ENCODE measurements at regions not wholly inside any gene's neighbourhood (a gene's known extent, or its start where the extent isn't known, plus 50 kb on each side); places are given as distances from the start of the nearest gene placed in this dataset.

- TF ChIP-seq, protein P1, sequence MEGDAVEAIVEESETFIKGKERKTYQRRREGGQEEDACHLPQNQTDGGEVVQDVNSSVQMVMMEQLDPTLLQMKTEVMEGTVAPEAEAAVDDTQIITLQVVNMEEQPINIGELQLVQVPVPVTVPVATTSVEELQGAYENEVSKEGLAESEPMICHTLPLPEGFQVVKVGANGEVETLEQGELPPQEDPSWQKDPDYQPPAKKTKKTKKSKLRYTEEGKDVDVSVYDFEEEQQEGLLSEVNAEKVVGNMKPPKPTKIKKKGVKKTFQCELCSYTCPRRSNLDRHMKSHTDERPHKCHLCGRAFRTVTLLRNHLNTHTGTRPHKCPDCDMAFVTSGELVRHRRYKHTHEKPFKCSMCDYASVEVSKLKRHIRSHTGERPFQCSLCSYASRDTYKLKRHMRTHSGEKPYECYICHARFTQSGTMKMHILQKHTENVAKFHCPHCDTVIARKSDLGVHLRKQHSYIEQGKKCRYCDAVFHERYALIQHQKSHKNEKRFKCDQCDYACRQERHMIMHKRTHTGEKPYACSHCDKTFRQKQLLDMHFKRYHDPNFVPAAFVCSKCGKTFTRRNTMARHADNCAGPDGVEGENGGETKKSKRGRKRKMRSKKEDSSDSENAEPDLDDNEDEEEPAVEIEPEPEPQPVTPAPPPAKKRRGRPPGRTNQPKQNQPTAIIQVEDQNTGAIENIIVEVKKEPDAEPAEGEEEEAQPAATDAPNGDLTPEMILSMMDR (IDR thresholded peaks at IDR 0.05; ENCODE audit: unreplicated experiment): no peak
- no peak overlapping the region for H3K27ac Mint-ChIP-seq
- no peak for DNase-seq (ENCODE audit: low spot score in 2 of 2, unreplicated experiment in 2 of 2)
- no peaks in the 10 kb centered on the region for H3K36me3 Mint-ChIP-seq
- no peaks in the 10 kb centered on the region for H3K4me1 Mint-ChIP-seq
- H3K9me3 Mint-ChIP-seq: peaks cover 9% of the 10 kb centered on the region
- no peak overlapping the region for H3K4me3 Mint-ChIP-seq
- H3K27me3 Mint-ChIP-seq (ENCODE audit: low read depth): no peaks in the 10 kb centered on the region
Observed at GRCh38 chr3:64983583-64984359, 296.0 kb upstream of the ADAMTS9 start.

DNA sequence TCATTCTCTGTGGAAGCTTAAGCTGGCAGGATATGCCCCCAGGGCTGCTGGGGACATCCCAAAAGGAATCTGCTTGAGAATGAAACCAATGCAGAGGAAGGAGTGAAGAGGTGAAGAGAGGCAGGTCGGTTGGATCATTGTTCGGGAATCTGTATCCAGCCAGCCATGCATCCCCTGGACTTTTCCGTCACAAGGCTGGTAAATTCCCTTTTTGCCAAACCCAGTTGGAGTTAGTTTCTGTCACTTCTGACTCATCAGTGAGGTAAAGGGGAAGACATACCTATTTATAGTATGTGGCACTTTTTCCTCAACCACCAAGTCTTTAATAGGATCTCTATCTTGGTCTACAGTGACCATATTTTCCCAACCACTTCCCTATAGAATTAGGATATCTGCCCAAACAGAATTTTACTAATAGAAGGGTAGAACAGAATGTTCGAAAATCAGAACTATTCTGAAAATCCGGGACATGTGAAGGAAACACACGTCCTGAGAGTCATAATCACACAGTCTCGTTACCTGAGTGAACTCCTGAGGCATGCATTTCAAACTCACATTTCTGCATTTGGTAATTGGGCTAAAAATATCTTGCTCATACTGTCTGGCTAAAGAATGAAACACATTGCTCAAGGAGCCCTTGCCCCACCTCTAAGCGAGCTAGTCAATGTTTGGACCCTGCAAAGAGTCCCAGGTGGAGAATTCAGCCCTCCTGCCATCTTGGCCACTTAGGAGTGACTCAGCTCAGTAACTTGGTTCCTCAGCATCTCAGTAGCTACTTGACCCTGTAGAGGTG, 289.7 kb upstream of the ADAMTS9 start:
- TF ChIP-seq, protein P1 (IDR thresholded peaks at IDR 0.05; ENCODE audit: unreplicated experiment): no peak
- H3K27me3 Mint-ChIP-seq (ENCODE audit: low read depth): no peaks in the 10 kb centered on the region
- H3K4me3 Mint-ChIP-seq: no peak overlapping the region
- no peaks in the 10 kb centered on the region for H3K9me3 Mint-ChIP-seq
- DNase-seq (ENCODE audit: low spot score in 2 of 2, unreplicated experiment in 2 of 2): no peak
- H3K4me1 Mint-ChIP-seq: peaks cover 10% of the 10 kb centered on the region
- H3K27ac Mint-ChIP-seq: no peak overlapping the region
- H3K36me3 Mint-ChIP-seq: no peaks in the 10 kb centered on the region

- Mint-ChIP-seq H3K4me3 (no peak overlapping the region), H3K27me3 (ENCODE audit: low read depth) (no peaks in the 10 kb centered on the region), H3K27ac (no peak overlapping the region), H3K36me3 (no peaks in the 10 kb centered on the region), H3K4me1 (peaks cover 16% of the 10 kb centered on the region), H3K9me3 (no peaks in the 10 kb centered on the region)
- TF ChIP-seq, protein P1 (IDR thresholded peaks at IDR 0.05; ENCODE audit: unreplicated experiment): no peak
- DNase-seq (ENCODE audit: low spot score in 2 of 2, unreplicated experiment in 2 of 2): no peak
Observed at GRCh38 chr3:64976456-64976855, 288.7 kb upstream of the ADAMTS9 start.

GRCh38 chr3:64975147-64975546, 287.3 kb upstream of the ADAMTS9 start:
- Mint-ChIP-seq H3K27me3 (ENCODE audit: low read depth) (no peaks in the 10 kb centered on the region), H3K9me3 (no peaks in the 10 kb centered on the region), H3K36me3 (no peaks in the 10 kb centered on the region), H3K4me1 (peaks cover 24% of the 10 kb centered on the region), H3K4me3 (no peak overlapping the region), H3K27ac (no peak overlapping the region)
- TF ChIP-seq, protein P1 (IDR thresholded peaks at IDR 0.05; ENCODE audit: unreplicated experiment): no peak
- DNase-seq (ENCODE audit: low spot score in 2 of 2, unreplicated experiment in 2 of 2): no peak

DNA sequence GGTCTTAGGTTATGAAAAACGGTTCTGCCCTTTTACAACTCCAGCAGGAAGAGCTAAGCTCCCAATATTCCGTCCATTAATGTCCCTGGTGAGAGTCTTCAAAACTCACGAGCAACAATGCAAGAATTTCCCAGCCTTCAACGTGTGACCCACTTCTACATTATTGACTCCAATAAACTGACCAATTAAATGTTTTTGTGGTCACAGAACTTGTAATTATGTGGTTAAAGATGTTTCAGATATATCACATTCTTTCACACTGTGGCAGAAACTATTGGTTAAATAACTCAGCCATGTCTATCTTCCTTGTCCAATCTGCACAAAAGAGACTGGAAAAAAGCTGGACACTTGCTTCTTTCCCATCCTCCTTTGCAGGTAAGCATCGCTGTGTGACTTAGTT, 286.6 kb upstream of the ADAMTS9 start:
- TF ChIP-seq, protein P1 (IDR thresholded peaks at IDR 0.05; ENCODE audit: unreplicated experiment): no peak
- Mint-ChIP-seq H3K27me3 (ENCODE audit: low read depth) (no peaks in the 10 kb centered on the region), H3K9me3 (no peaks in the 10 kb centered on the region), H3K4me1 (peaks cover 24% of the 10 kb centered on the region), H3K36me3 (no peaks in the 10 kb centered on the region), H3K4me3 (no peak overlapping the region), H3K27ac (no peak overlapping the region)
- no peak for DNase-seq (ENCODE audit: low spot score in 2 of 2, unreplicated experiment in 2 of 2)
